GM21825 (cell line): ENCODE measurements at regions not wholly inside any gene's neighbourhood (a gene's known extent, or its start where the extent isn't known, plus 50 kb on each side); places are given as distances from the start of the nearest gene placed in this dataset.
"Not testable (repeated sequence)": the region's sequence is repeated elsewhere in the genome, so short reads cannot be mapped to it uniquely, and the experiment has no call there.

ENCODE experiments used
- ATAC-seq: cut with Tn5 transposase; IDR thresholded peaks from one replicate; pipeline ENCODE4 v1.9.1; 2021; ENCODE audit warnings: mild to moderate bottlenecking, moderate library complexity; ENCODE audit not compliant: unreplicated experiment

- no peak for ATAC-seq
Measured at GRCh38 chr13:50616101-50616500, 227.4 kb downstream of the DLEU7 start.

- no peak for ATAC-seq
Measured at GRCh38 chr13:50617134-50617721, 226.3 kb downstream of the DLEU7 start.

GRCh38 chr13:50618206-50618605 is 225.3 kb downstream of the DLEU7 start:
- no peak for ATAC-seq

- ATAC-seq: no peak
Measured at GRCh38 chr13:50626101-50626547, 217.4 kb downstream of the DLEU7 start.

- ATAC-seq: no peak
Measured at GRCh38 chr13:50627111-50627510, 216.4 kb downstream of the DLEU7 start.

GRCh38 chr13:50628512-50628911 is 215.0 kb downstream of the DLEU7 start:
- not testable (repeated sequence) for ATAC-seq

GRCh38 chr13:50629497-50629896 is 214.0 kb downstream of the DLEU7 start:
- ATAC-seq: no peak

GRCh38 chr13:50629966-50630365 is 213.5 kb downstream of the DLEU7 start:
- no peak for ATAC-seq

- ATAC-seq: no peak
Measured at GRCh38 chr13:50631041-50631440, 212.5 kb downstream of the DLEU7 start.

GRCh38 chr13:50634339-50634738 is 209.2 kb downstream of the DLEU7 start:
- no peak for ATAC-seq

- ATAC-seq: peak; percentile 62
Measured at GRCh38 chr13:50635504-50635903, 208.0 kb downstream of the DLEU7 start.

- peak; percentile 77 for ATAC-seq
Measured at GRCh38 chr13:50636007-50636704, 207.3 kb downstream of the DLEU7 start.

- ATAC-seq: no peak
Measured at GRCh38 chr13:50643060-50643459, 200.4 kb downstream of the DLEU7 start.

GRCh38 chr13:50644081-50644871 is 199.2 kb downstream of the DLEU7 start:
- no peak for ATAC-seq

GRCh38 chr13:50645092-50645491 is 198.4 kb downstream of the DLEU7 start:
- no peak for ATAC-seq

- no peak for ATAC-seq
Measured at GRCh38 chr13:50646070-50646469, 197.4 kb downstream of the DLEU7 start.

GRCh38 chr13:50649211-50649610 is 194.3 kb downstream of the DLEU7 start:
- no peak for ATAC-seq

- no peak for ATAC-seq
Measured at GRCh38 chr13:50650592-50651504, 192.6 kb downstream of the DLEU7 start.

GRCh38 chr13:50651922-50652321 is 191.6 kb downstream of the DLEU7 start:
- no peak for ATAC-seq

- no peak for ATAC-seq
Measured at GRCh38 chr13:50654331-50654730, 189.2 kb downstream of the DLEU7 start.

- not testable (repeated sequence) for ATAC-seq
Measured at GRCh38 chr13:50661881-50662280, 181.6 kb downstream of the DLEU7 start.
